ENCODE measurements at regions not wholly inside any gene's neighbourhood (a gene's known extent, or its start where the extent isn't known, plus 50 kb on each side); places are given as distances from the start of the nearest gene placed in this dataset.

DNA sequence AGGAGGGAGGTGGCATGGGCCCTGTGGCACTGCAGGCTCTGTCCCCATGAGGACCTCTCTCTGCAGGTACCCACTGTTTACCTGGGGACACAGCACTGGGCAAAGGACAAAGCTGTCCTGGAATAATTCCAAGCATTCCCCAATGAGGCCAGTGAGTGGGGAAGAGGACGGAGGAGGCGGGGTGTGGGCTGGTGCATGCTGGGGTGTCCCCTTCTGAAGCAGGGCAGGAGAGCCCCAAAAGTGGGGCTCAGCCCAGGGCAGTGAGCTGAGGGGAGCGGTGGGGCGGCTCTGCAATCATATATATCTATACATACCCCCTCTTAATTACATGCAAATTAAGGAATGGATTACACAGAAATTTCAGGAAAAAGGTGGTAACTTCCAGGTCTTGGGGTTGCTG lies 315.8 kb downstream of the ADGRD1 start:
- TF ChIP-seq CTCF (IDR thresholded peaks at IDR 0.05), result no peak
- no peak for TF ChIP-seq EZH2 (IDR thresholded peaks at IDR 0.05)
